ENCODE measurements at regions not wholly inside any gene's neighbourhood (a gene's known extent, or its start where the extent isn't known, plus 50 kb on each side); places are given as distances from the start of the nearest gene placed in this dataset.

GRCh38 chr22:49721211-49721763, 106.4 kb downstream of the BRD1 start:
- Mint-ChIP-seq H3K9me3 (no peaks in the 10 kb centered on the region), H3K27ac (peak overlapping the region in 2 of 10 donors; percentile 46 to 65), H3K4me1 (peaks cover 11 to 17% (median 12%) of the 10 kb centered on the region in 4 donors), H3K4me3 (peak overlapping the region in 1 of 10 donors; percentile 29), H3K36me3 (no peaks in the 10 kb centered on the region), H3K27me3 (peaks cover 0 to 7% (median 0%) of the 10 kb centered on the region in 5 donors)
- POLR2A ChIA-PET: no interaction called here
- ATAC-seq (no peak), DNase-seq (no peak)

GRCh38 chr22:49720279-49720959, 107.3 kb downstream of the BRD1 start:
- POLR2A ChIA-PET: no interaction called here
- ATAC-seq (no peak), DNase-seq (no peak)
- no peak overlapping the region for H3K27ac Mint-ChIP-seq
- H3K4me3 Mint-ChIP-seq: no peak overlapping the region
- peaks cover 0 to 5% (median 0%) of the 10 kb centered on the region in 5 donors for H3K27me3 Mint-ChIP-seq
- no peaks in the 10 kb centered on the region for H3K9me3 Mint-ChIP-seq
- H3K4me1 Mint-ChIP-seq: peaks cover 11 to 13% (median 12%) of the 10 kb centered on the region in 4 donors
- H3K36me3 Mint-ChIP-seq: no peaks in the 10 kb centered on the region

- Mint-ChIP-seq H3K36me3 (no peaks in the 10 kb centered on the region), H3K4me1 (peaks cover 9 to 11% (median 9%) of the 10 kb centered on the region in 4 donors), H3K9me3 (no peaks in the 10 kb centered on the region), H3K4me3 (no peak overlapping the region), H3K27ac (peak overlapping the region in 2 of 10 donors; percentile 5 to 71), H3K27me3 (peaks cover 0 to 5% (median 0%) of the 10 kb centered on the region in 5 donors)
- ATAC-seq (no peak), DNase-seq (no peak)
- POLR2A ChIA-PET: no interaction called here
Observed at GRCh38 chr22:49719046-49719445, 108.6 kb downstream of the BRD1 start.

GRCh38 chr22:49718396-49718795, 109.3 kb downstream of the BRD1 start:
- Mint-ChIP-seq H3K36me3 (no peaks in the 10 kb centered on the region), H3K9me3 (no peaks in the 10 kb centered on the region), H3K27me3 (peaks cover 0 to 5% (median 2%) of the 10 kb centered on the region in 5 donors), H3K27ac (no peak overlapping the region), H3K4me3 (no peak overlapping the region), H3K4me1 (peaks cover 2 to 5% (median 3%) of the 10 kb centered on the region in 4 donors)
- DNase-seq (no peak), ATAC-seq (no peak)
- POLR2A ChIA-PET: no interaction called here

GRCh38 chr22:49717322-49717919, 110.3 kb downstream of the BRD1 start:
- DNase-seq (no peak), ATAC-seq (no peak)
- POLR2A ChIA-PET: no interaction called here
- no peak overlapping the region for H3K4me3 Mint-ChIP-seq
- H3K27ac Mint-ChIP-seq: peak overlapping the region in 1 of 10 donors; percentile 24
- H3K9me3 Mint-ChIP-seq: peaks cover 0 to 5% (median 0%) of the 10 kb centered on the region in 9 donors
- peaks cover 0 to 13% (median 0%) of the 10 kb centered on the region in 5 donors for H3K27me3 Mint-ChIP-seq
- H3K4me1 Mint-ChIP-seq: peaks cover 0 to 3% (median under 1%) of the 10 kb centered on the region in 4 donors
- no peaks in the 10 kb centered on the region for H3K36me3 Mint-ChIP-seq

- H3K9me3 Mint-ChIP-seq: peaks cover 0 to 7% (median 0%) of the 10 kb centered on the region in 9 donors
- no peak for DNase-seq
- peaks cover 0 to 16% (median 4%) of the 10 kb centered on the region in 5 donors for H3K27me3 Mint-ChIP-seq
- H3K27ac Mint-ChIP-seq: peak overlapping the region in 1 of 10 donors; percentile 70
- POLR2A ChIA-PET: no interaction called here
- ATAC-seq: no peak
- no peaks in the 10 kb centered on the region for H3K36me3 Mint-ChIP-seq
- peaks cover 0 to 3% (median 0%) of the 10 kb centered on the region in 4 donors for H3K4me1 Mint-ChIP-seq
- no peak overlapping the region for H3K4me3 Mint-ChIP-seq
Observed at GRCh38 chr22:49716441-49716840, 111.2 kb downstream of the BRD1 start.

GRCh38 chr22:49715450-49715849, 112.2 kb downstream of the BRD1 start:
- H3K27ac Mint-ChIP-seq: no peak overlapping the region

GRCh38 chr22:49713003-49713402, 114.7 kb downstream of the BRD1 start:
- no peak for DNase-seq
- peaks cover 0 to 9% (median 6%) of the 10 kb centered on the region in 3 donors for H3K36me3 Mint-ChIP-seq
- POLR2A ChIA-PET: no interaction called here
- no peak overlapping the region for H3K4me3 Mint-ChIP-seq
- no peak for ATAC-seq
- H3K4me1 Mint-ChIP-seq: peaks cover 0 to 2% (median 0%) of the 10 kb centered on the region in 4 donors
- H3K9me3 Mint-ChIP-seq: peaks cover 0 to 19% (median 9%) of the 10 kb centered on the region in 9 donors
- H3K27ac Mint-ChIP-seq: no peak overlapping the region
- H3K27me3 Mint-ChIP-seq: peaks cover 6 to 44% (median 20%) of the 10 kb centered on the region in 5 donors

More at GRCh38 chr22:49715450-49715849, 112.2 kb downstream of the BRD1 start:
- Mint-ChIP-seq H3K4me1 (peaks cover 0 to 3% (median 0%) of the 10 kb centered on the region in 4 donors), H3K36me3 (peaks cover 0 to 4% (median 0%) of the 10 kb centered on the region in 3 donors), H3K27me3 (peaks cover 4 to 24% (median 12%) of the 10 kb centered on the region in 5 donors), H3K4me3 (no peak overlapping the region), H3K9me3 (peaks cover 0 to 14% (median 5%) of the 10 kb centered on the region in 9 donors)
- DNase-seq (no peak), ATAC-seq (no peak)
- POLR2A ChIA-PET: no interaction called here

GRCh38 chr22:49712195-49712791, 115.4 kb downstream of the BRD1 start:
- no peak for DNase-seq
- peaks cover 7 to 49% (median 22%) of the 10 kb centered on the region in 5 donors for H3K27me3 Mint-ChIP-seq
- H3K27ac Mint-ChIP-seq: no peak overlapping the region
- no peak for ATAC-seq
- peaks cover 0 to 9% (median 6%) of the 10 kb centered on the region in 3 donors for H3K36me3 Mint-ChIP-seq
- peaks cover 0 to 19% (median 9%) of the 10 kb centered on the region in 9 donors for H3K9me3 Mint-ChIP-seq
- peaks cover 0 to 2% (median 0%) of the 10 kb centered on the region in 4 donors for H3K4me1 Mint-ChIP-seq
- POLR2A ChIA-PET: no interaction called here
- H3K4me3 Mint-ChIP-seq: no peak overlapping the region

- H3K4me1 Mint-ChIP-seq: peaks cover 2 to 4% (median 3%) of the 10 kb centered on the region in 4 donors
- peak overlapping the region in 1 of 10 donors; percentile 57 for H3K4me3 Mint-ChIP-seq
- DNase-seq: no peak
- POLR2A ChIA-PET: no interaction called here
- peaks cover 0 to 9% (median 6%) of the 10 kb centered on the region in 3 donors for H3K36me3 Mint-ChIP-seq
- peaks cover 7 to 53% (median 25%) of the 10 kb centered on the region in 5 donors for H3K27me3 Mint-ChIP-seq
- no peak overlapping the region for H3K27ac Mint-ChIP-seq
- H3K9me3 Mint-ChIP-seq: peaks cover 0 to 19% (median 9%) of the 10 kb centered on the region in 9 donors
- no peak for ATAC-seq
Observed at GRCh38 chr22:49710746-49711145, 116.9 kb downstream of the BRD1 start.

GRCh38 chr22:49709464-49709863, 118.2 kb downstream of the BRD1 start:
- Mint-ChIP-seq H3K4me3 (no peak overlapping the region), H3K27me3 (peaks cover 7 to 64% (median 28%) of the 10 kb centered on the region in 5 donors), H3K9me3 (peaks cover 0 to 19% (median 9%) of the 10 kb centered on the region in 9 donors), H3K4me1 (peaks cover 7 to 13% (median 11%) of the 10 kb centered on the region in 4 donors), H3K27ac (no peak overlapping the region), H3K36me3 (peaks cover 0 to 9% (median 6%) of the 10 kb centered on the region in 3 donors)
- ATAC-seq: no peak
- no peak for DNase-seq
- POLR2A ChIA-PET: no interaction called here

- ATAC-seq (peak in 1 of 2 donors; percentile 55), DNase-seq (no peak)
- POLR2A ChIA-PET: interaction anchor here (0.6 kb wide), 1 partner anchor 111 kb away, joined by 5 read pairs; no protein-coding TSS in a partner anchor
- peaks cover 7 to 13% (median 11%) of the 10 kb centered on the region in 4 donors for H3K4me1 Mint-ChIP-seq
- H3K9me3 Mint-ChIP-seq: peaks cover 0 to 35% (median 9%) of the 10 kb centered on the region in 9 donors
- H3K4me3 Mint-ChIP-seq: peak overlapping the region in 9 of 10 donors; percentile 45 to 92 (median 69)
- H3K27me3 Mint-ChIP-seq: peaks cover 6 to 52% (median 28%) of the 10 kb centered on the region in 5 donors
- peak overlapping the region in 4 of 10 donors; percentile 60 to 80 (median 72) for H3K27ac Mint-ChIP-seq
- H3K36me3 Mint-ChIP-seq: peaks cover 0 to 15% (median 11%) of the 10 kb centered on the region in 3 donors
Observed at GRCh38 chr22:49705972-49706352, 121.7 kb downstream of the BRD1 start.

All from naive thymus-derived CD8-positive, alpha-beta T cell (primary cell).